ENCODE measurements at regions not wholly inside any gene's neighbourhood (a gene's known extent, or its start where the extent isn't known, plus 50 kb on each side); places are given as distances from the start of the nearest gene placed in this dataset.

GRCh38 chr6:79425589-79426311 lies 111.5 kb downstream of the LCA5 start:
- no peak for DNase-seq (ENCODE audit: insufficient read length, low spot score, missing footprints)
- Histone ChIP-seq H3K4me3 (ENCODE audit: insufficient read depth, low read length) (no peak overlapping the region), H2AFZ (ENCODE audit: low read length) (no peak overlapping the region), H4K20me1 (ENCODE audit: insufficient read depth, low read length) (no peaks in the 10 kb centered on the region), H3K79me2 (ENCODE audit: insufficient read depth, low read length) (no peaks in the 10 kb centered on the region), H3K27me3 (ENCODE audit: insufficient read depth, low read length) (no peaks in the 10 kb centered on the region), H3K4me2 (ENCODE audit: insufficient read depth, low read length) (no peak overlapping the region), H3K9me3 (ENCODE audit: low read depth, low read length) (no peaks in the 10 kb centered on the region), H3K4me1 (ENCODE audit: insufficient read depth, low read length) (peaks cover 17% of the 10 kb centered on the region), H3K36me3 (ENCODE audit: insufficient read depth, low read length) (no peaks in the 10 kb centered on the region), H3K27ac (ENCODE audit: low read depth, low read length) (no peak overlapping the region)
- TF ChIP-seq, protein P1, sequence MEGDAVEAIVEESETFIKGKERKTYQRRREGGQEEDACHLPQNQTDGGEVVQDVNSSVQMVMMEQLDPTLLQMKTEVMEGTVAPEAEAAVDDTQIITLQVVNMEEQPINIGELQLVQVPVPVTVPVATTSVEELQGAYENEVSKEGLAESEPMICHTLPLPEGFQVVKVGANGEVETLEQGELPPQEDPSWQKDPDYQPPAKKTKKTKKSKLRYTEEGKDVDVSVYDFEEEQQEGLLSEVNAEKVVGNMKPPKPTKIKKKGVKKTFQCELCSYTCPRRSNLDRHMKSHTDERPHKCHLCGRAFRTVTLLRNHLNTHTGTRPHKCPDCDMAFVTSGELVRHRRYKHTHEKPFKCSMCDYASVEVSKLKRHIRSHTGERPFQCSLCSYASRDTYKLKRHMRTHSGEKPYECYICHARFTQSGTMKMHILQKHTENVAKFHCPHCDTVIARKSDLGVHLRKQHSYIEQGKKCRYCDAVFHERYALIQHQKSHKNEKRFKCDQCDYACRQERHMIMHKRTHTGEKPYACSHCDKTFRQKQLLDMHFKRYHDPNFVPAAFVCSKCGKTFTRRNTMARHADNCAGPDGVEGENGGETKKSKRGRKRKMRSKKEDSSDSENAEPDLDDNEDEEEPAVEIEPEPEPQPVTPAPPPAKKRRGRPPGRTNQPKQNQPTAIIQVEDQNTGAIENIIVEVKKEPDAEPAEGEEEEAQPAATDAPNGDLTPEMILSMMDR (IDR thresholded peaks at IDR 0.05; ENCODE audit: extremely low read depth, low read depth, low read length): no peak

DNA sequence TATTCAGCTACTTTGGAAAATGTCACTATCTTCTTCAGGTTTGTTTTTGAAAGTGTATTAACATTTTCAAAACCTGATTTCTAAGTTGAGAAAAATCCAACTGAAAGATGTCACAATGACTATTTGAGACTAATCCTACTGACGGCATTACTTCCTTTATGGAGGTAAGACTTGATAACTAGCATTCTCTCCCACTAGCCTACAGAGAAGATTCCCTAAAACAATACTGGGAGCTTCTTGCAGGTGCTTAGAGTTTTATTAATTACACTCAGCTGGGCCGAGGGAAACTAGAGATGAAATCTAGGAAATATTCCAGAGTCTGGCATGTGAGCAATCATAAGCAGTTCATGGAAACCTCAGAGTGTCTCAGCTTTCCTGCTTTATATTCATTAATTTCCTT lies 114.0 kb downstream of the LCA5 start:
- Histone ChIP-seq H3K27me3 (ENCODE audit: insufficient read depth, low read length) (no peaks in the 10 kb centered on the region), H4K20me1 (ENCODE audit: insufficient read depth, low read length) (no peaks in the 10 kb centered on the region), H3K4me1 (ENCODE audit: insufficient read depth, low read length) (peaks cover 17% of the 10 kb centered on the region), H3K4me3 (ENCODE audit: insufficient read depth, low read length) (no peak overlapping the region), H3K79me2 (ENCODE audit: insufficient read depth, low read length) (no peaks in the 10 kb centered on the region), H2AFZ (ENCODE audit: low read length) (no peak overlapping the region), H3K36me3 (ENCODE audit: insufficient read depth, low read length) (no peaks in the 10 kb centered on the region), H3K27ac (ENCODE audit: low read depth, low read length) (no peak overlapping the region), H3K9me3 (ENCODE audit: low read depth, low read length) (no peaks in the 10 kb centered on the region), H3K4me2 (ENCODE audit: insufficient read depth, low read length) (no peak overlapping the region)
- TF ChIP-seq, protein P1 (IDR thresholded peaks at IDR 0.05; ENCODE audit: extremely low read depth, low read depth, low read length): no peak
- no peak for DNase-seq (ENCODE audit: insufficient read length, low spot score, missing footprints)

DNA sequence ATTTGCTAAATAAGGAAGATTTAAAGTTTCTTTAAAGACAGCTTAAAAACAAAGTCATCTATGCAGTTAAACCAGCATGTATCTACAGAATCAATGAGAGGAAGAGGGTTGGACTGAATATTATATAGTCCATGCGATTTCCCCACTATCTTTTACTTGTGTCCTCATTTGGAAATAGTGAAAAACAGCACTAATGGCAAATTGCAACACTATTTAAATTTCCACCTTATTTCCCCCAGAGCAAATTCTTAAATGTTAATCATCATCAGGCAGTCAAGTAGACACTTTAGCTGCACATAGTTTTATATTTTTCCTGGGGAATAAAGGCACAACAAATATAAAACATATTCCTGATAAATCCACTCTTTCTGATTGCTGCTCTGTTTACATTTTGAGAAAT lies 114.6 kb downstream of the LCA5 start:
- H3K27me3 ChIP-seq (ENCODE audit: insufficient read depth, low read length): no peaks in the 10 kb centered on the region
- no peak overlapping the region for H3K4me3 ChIP-seq (ENCODE audit: insufficient read depth, low read length)
- no peak for DNase-seq (ENCODE audit: insufficient read length, low spot score, missing footprints)
- no peaks in the 10 kb centered on the region for H3K36me3 ChIP-seq (ENCODE audit: insufficient read depth, low read length)
- no peaks in the 10 kb centered on the region for H4K20me1 ChIP-seq (ENCODE audit: insufficient read depth, low read length)
- no peaks in the 10 kb centered on the region for H3K9me3 ChIP-seq (ENCODE audit: low read depth, low read length)
- no peak overlapping the region for H3K27ac ChIP-seq (ENCODE audit: low read depth, low read length)
- H3K4me2 ChIP-seq (ENCODE audit: insufficient read depth, low read length): no peak overlapping the region
- TF ChIP-seq, protein P1 (IDR thresholded peaks at IDR 0.05; ENCODE audit: extremely low read depth, low read depth, low read length): no peak
- no peaks in the 10 kb centered on the region for H3K79me2 ChIP-seq (ENCODE audit: insufficient read depth, low read length)
- H3K4me1 ChIP-seq (ENCODE audit: insufficient read depth, low read length): peaks cover 17% of the 10 kb centered on the region
- no peak overlapping the region for H2AFZ ChIP-seq (ENCODE audit: low read length)

DNA sequence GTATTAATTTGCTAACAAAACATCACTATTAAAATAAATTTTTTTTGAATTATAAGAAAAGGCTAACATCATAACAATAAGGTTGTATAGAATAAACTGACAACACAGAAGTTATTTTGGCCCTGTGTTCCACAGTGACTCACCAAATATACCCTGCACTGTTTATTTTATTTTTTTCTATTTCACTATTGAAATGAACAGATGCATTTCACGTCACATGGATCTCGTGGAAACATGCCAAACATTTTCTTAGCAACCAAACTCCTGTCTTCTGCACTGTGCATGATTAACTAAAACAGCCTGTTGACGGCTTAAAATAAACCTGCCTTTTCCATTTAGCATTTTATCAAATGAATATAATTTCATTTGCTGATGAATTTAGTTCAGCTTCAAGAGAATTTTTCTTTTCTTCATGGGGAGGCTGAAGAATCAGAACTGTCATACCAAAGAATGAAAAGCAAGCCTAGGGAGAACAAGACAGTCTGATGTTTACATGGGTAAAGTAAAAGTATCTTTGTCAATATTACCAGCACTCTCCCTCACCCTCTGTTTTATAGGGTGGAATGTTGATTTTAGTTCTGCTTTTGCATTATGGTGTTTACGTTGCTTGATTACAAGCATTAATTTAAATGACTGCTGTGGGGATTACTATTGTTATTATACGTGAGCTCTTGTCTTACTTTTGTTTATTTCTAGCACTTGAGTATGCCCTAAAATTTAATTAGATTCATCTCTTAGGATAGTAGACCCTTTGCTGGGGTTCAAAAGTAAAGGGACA lies 115.3 kb downstream of the LCA5 start:
- peak overlapping the region; percentile 54 for H3K4me2 ChIP-seq (ENCODE audit: insufficient read depth, low read length)
- peaks cover 17% of the 10 kb centered on the region for H3K4me1 ChIP-seq (ENCODE audit: insufficient read depth, low read length)
- TF ChIP-seq, protein P1 (IDR thresholded peaks at IDR 0.05; ENCODE audit: extremely low read depth, low read depth, low read length): no peak
- no peak overlapping the region for H3K27ac ChIP-seq (ENCODE audit: low read depth, low read length)
- H3K27me3 ChIP-seq (ENCODE audit: insufficient read depth, low read length): no peaks in the 10 kb centered on the region
- no peaks in the 10 kb centered on the region for H3K9me3 ChIP-seq (ENCODE audit: low read depth, low read length)
- H3K79me2 ChIP-seq (ENCODE audit: insufficient read depth, low read length): no peaks in the 10 kb centered on the region
- DNase-seq (ENCODE audit: insufficient read length, low spot score, missing footprints): no peak
- H2AFZ ChIP-seq (ENCODE audit: low read length): no peak overlapping the region
- no peaks in the 10 kb centered on the region for H3K36me3 ChIP-seq (ENCODE audit: insufficient read depth, low read length)
- no peaks in the 10 kb centered on the region for H4K20me1 ChIP-seq (ENCODE audit: insufficient read depth, low read length)
- no peak overlapping the region for H3K4me3 ChIP-seq (ENCODE audit: insufficient read depth, low read length)

All from osteoblast (primary cell).